Activated naive CD8-positive, alpha-beta T cell treated with anti-CD3 and anti-CD28 coated beads, Interleukin-2, amount 50 U/mL, for 24 hours (primary cell): ENCODE measurements at regions not wholly inside any gene's neighbourhood (a gene's known extent, or its start where the extent isn't known, plus 50 kb on each side); places are given as distances from the start of the nearest gene placed in this dataset.
"Not testable (repeated sequence)": the region's sequence is repeated elsewhere in the genome, so short reads cannot be mapped to it uniquely, and the experiment has no call there.

ENCODE experiments used
- ATAC-seq: fragments of 150-1000 bp; cut with Tn5 transposase; one replicate; pipeline ENCODE4 v1.10.0; 2021
- DNase-seq: peaks from one replicate; pipeline ENCODE4 v3.0.0; 2021
- H3K27ac Mint-ChIP-seq: one replicate; pipeline ENCODE4 v1.8.0; 2021; ENCODE audit warnings: mild to moderate bottlenecking, mixed read lengths
- H3K27me3 Mint-ChIP-seq: one replicate; pipeline ENCODE4 v1.8.0; 2021; ENCODE audit warnings: mixed read lengths
- H3K36me3 Mint-ChIP-seq: one replicate; pipeline ENCODE4 v1.8.0; 2021; ENCODE audit warnings: low read depth, mixed read lengths
- H3K4me1 Mint-ChIP-seq: one replicate; pipeline ENCODE4 v1.8.0; 2021; ENCODE audit warnings: mixed read lengths
- H3K4me3 Mint-ChIP-seq: one replicate; pipeline ENCODE4 v1.8.0; 2021; ENCODE audit warnings: mild to moderate bottlenecking, moderate library complexity, mixed read lengths
- H3K9me3 Mint-ChIP-seq: one replicate; pipeline ENCODE4 v1.8.0; 2021; ENCODE audit warnings: mixed read lengths

DNA sequence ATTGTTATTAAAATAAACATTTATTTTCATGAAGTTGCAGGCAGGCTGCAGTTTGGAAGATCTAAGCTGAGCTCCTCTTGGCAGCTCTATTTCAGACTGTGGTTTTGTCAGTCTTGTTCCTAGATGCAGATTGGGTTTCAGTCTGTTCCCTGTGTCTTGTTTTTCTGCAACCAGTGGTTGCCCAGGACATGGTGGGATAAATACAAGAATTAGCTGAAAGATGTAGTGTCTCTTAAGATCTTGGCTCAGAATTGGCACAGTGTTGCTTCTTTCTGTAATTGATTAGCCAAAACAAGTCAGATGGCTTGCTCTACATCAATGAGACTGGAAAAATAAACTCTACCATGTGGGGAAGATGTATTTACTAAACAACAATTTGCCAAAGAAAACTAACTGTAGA, 283.0 kb upstream of the BOD1L1 start:
- Mint-ChIP-seq H3K4me1 (no peaks in the 10 kb centered on the region), H3K27me3 (peaks cover 4% of the 10 kb centered on the region), H3K36me3 (no peaks in the 10 kb centered on the region), H3K9me3 (peaks cover 4% of the 10 kb centered on the region), H3K4me3 (no peak overlapping the region), H3K27ac (no peak overlapping the region)
- no peak for DNase-seq
- ATAC-seq = no peak

DNA sequence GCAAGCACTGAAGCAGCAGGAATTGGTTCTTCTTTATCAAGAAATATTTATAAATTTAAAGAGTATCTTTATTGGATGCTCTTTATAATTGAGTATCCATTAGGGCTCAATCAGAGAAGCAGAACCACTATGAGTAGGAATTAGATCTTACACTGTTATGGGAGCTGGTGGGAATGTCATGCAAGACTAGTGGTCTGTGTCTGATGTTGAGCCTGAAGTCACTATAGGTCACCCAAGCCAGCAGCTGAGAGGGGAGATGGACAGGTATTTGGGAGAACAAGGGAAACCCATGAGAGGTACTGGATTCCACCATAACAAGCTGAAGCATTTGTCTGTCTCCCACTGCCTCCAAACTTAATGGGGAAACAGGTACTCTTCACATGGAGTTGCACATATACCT, 283.7 kb upstream of the BOD1L1 start:
- Mint-ChIP-seq H3K36me3 (no peaks in the 10 kb centered on the region), H3K27ac (no peak overlapping the region), H3K4me3 (no peak overlapping the region), H3K9me3 (peaks cover 4% of the 10 kb centered on the region), H3K4me1 (no peaks in the 10 kb centered on the region), H3K27me3 (peaks cover 4% of the 10 kb centered on the region)
- ATAC-seq = no peak
- no peak for DNase-seq

- H3K4me3 Mint-ChIP-seq = no peak overlapping the region
- no peaks in the 10 kb centered on the region for H3K4me1 Mint-ChIP-seq
- H3K27me3 Mint-ChIP-seq = peaks cover 4% of the 10 kb centered on the region
- H3K36me3 Mint-ChIP-seq = no peaks in the 10 kb centered on the region
- H3K9me3 Mint-ChIP-seq = peaks cover 4% of the 10 kb centered on the region
- H3K27ac Mint-ChIP-seq = no peak overlapping the region
- ATAC-seq (no peak), DNase-seq (no peak)
Measured at GRCh38 chr4:13912436-13912925, 285.0 kb upstream of the BOD1L1 start.

- no peak for ATAC-seq
- Mint-ChIP-seq H3K27ac (no peak overlapping the region), H3K36me3 (no peaks in the 10 kb centered on the region), H3K9me3 (peaks cover 4% of the 10 kb centered on the region), H3K4me3 (no peak overlapping the region), H3K27me3 (peaks cover 4% of the 10 kb centered on the region), H3K4me1 (no peaks in the 10 kb centered on the region)
- no peak for DNase-seq
Measured at GRCh38 chr4:13912966-13913365, 285.4 kb upstream of the BOD1L1 start.

- DNase-seq = no peak
- Mint-ChIP-seq H3K27me3 (peaks cover 4% of the 10 kb centered on the region), H3K27ac (no peak overlapping the region), H3K4me1 (no peaks in the 10 kb centered on the region), H3K36me3 (no peaks in the 10 kb centered on the region), H3K4me3 (no peak overlapping the region), H3K9me3 (no peaks in the 10 kb centered on the region)
- ATAC-seq = no peak
Measured at GRCh38 chr4:13917015-13917414, 289.5 kb upstream of the BOD1L1 start.

GRCh38 chr4:13918110-13918509, 290.6 kb upstream of the BOD1L1 start:
- no peak overlapping the region for H3K4me3 Mint-ChIP-seq
- H3K27ac Mint-ChIP-seq = no peak overlapping the region
- H3K36me3 Mint-ChIP-seq = no peaks in the 10 kb centered on the region
- H3K9me3 Mint-ChIP-seq = no peaks in the 10 kb centered on the region
- ATAC-seq (no peak), DNase-seq (no peak)
- no peaks in the 10 kb centered on the region for H3K4me1 Mint-ChIP-seq
- H3K27me3 Mint-ChIP-seq = peaks cover 4% of the 10 kb centered on the region

DNA sequence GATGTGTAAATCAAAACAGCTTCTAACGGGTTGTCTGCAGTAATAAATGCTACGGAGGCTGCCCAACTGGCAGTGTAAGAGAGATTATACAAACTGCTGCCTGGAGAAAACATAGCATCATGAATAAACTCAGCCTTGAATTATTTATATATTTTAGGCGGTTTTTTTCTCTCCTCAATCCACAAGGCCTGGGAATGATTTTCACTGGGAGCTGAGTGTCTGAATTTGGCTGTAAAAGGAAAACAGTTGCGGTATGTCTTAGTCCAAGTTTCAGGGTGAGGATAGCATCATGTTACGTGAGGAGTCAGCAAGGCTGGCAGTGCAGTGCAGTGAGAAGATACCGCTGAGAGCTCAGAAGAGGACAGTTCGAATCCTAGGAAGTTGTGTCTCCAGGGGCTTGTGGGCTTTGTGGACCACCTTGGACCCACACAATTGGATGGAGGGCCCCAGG, 291.5 kb upstream of the BOD1L1 start:
- ATAC-seq (no peak), DNase-seq (no peak)
- H3K27ac Mint-ChIP-seq = no peak overlapping the region
- H3K27me3 Mint-ChIP-seq = peaks cover 4% of the 10 kb centered on the region
- no peaks in the 10 kb centered on the region for H3K9me3 Mint-ChIP-seq
- no peaks in the 10 kb centered on the region for H3K4me1 Mint-ChIP-seq
- no peak overlapping the region for H3K4me3 Mint-ChIP-seq
- no peaks in the 10 kb centered on the region for H3K36me3 Mint-ChIP-seq

DNA sequence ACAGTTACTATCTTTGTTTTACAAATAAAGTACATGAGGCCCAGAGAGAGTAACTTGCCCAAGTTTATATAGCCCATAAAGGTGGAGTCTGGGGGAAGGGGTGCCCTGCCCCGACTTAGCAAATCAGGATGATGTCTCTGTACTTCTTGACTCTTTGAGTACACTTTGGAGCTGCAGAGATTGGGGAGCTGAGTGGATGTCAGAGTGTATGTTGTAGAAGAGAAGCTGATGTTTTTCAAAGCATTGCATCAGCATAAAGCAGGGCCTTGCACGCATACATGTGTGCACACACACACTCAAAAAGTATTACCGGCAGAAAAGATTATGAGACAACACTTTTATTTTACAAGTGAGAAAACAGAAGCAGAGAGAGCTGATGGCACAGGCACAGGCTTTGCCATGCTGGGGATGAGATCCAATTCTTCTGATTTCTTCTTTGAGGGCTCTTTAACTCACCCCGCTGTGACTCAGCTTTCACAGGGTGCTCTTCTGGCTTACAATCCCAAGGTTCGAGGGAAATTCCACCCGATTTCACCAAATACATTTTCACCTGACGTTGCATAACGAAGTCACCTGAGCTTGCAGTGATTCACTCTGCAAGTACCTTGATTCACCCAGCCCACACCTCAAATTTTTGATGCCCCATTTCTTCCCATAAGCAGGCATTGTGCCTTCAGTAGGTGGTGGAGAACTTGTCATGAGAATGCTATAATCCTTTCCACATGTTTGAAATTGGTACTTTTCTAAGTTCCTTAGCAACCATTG, 292.8 kb upstream of the BOD1L1 start:
- H3K4me3 Mint-ChIP-seq = no peak overlapping the region
- H3K27me3 Mint-ChIP-seq = peaks cover 2% of the 10 kb centered on the region
- peaks cover 6% of the 10 kb centered on the region for H3K9me3 Mint-ChIP-seq
- H3K36me3 Mint-ChIP-seq = no peaks in the 10 kb centered on the region
- H3K4me1 Mint-ChIP-seq = no peaks in the 10 kb centered on the region
- H3K27ac Mint-ChIP-seq = no peak overlapping the region
- ATAC-seq (no peak), DNase-seq (no peak)

GRCh38 chr4:13920901-13921300, 293.4 kb upstream of the BOD1L1 start:
- ATAC-seq = no peak
- Mint-ChIP-seq H3K4me1 (no peaks in the 10 kb centered on the region), H3K4me3 (no peak overlapping the region)

DNA sequence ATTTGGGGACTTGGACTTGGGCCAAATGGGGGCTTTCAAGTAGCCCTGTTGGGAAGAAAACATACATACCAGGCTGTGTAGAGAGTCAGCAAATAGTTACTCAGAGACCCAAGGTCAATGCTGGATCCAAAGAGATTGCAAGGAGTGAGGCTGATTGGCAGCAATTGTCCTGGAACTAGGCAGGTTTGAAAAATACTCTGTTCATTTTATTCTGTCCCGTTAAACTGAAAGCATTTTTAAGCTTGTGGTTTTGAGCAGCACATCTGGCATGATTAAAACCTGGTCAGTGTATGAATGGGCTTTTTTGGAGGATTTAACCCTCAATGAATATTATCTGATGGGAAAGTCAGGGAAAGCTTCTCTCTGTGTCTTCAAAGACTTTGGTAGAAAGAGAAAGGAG, 294.3 kb upstream of the BOD1L1 start:
- Mint-ChIP-seq H3K4me1 (no peaks in the 10 kb centered on the region), H3K4me3 (no peak overlapping the region), H3K27ac (no peak overlapping the region), H3K27me3 (peaks cover 2% of the 10 kb centered on the region), H3K36me3 (no peaks in the 10 kb centered on the region), H3K9me3 (peaks cover 6% of the 10 kb centered on the region)
- no peak for ATAC-seq
- no peak for DNase-seq

More at GRCh38 chr4:13920901-13921300, 293.4 kb upstream of the BOD1L1 start:
- no peak for DNase-seq
- no peaks in the 10 kb centered on the region for H3K36me3 Mint-ChIP-seq
- H3K9me3 Mint-ChIP-seq = peaks cover 6% of the 10 kb centered on the region
- H3K27me3 Mint-ChIP-seq = peaks cover 2% of the 10 kb centered on the region
- H3K27ac Mint-ChIP-seq = no peak overlapping the region

GRCh38 chr4:13922459-13922858, 294.9 kb upstream of the BOD1L1 start:
- Mint-ChIP-seq H3K36me3 (no peaks in the 10 kb centered on the region), H3K4me1 (no peaks in the 10 kb centered on the region), H3K27ac (no peak overlapping the region), H3K27me3 (peaks cover 2% of the 10 kb centered on the region), H3K4me3 (no peak overlapping the region), H3K9me3 (peaks cover 6% of the 10 kb centered on the region)
- DNase-seq = no peak
- no peak for ATAC-seq

- no peak overlapping the region for H3K4me3 Mint-ChIP-seq
Measured at GRCh38 chr4:13922873-13923645, 295.5 kb upstream of the BOD1L1 start.

GRCh38 chr4:13924900-13925299, 297.4 kb upstream of the BOD1L1 start:
- not testable (repeated sequence) for H3K4me3 Mint-ChIP-seq, H3K27ac Mint-ChIP-seq, DNase-seq, H3K27me3 Mint-ChIP-seq, ATAC-seq, H3K4me1 Mint-ChIP-seq, H3K9me3 Mint-ChIP-seq, H3K36me3 Mint-ChIP-seq

More at GRCh38 chr4:13922873-13923645, 295.5 kb upstream of the BOD1L1 start:
- Mint-ChIP-seq H3K9me3 (peaks cover 6% of the 10 kb centered on the region), H3K4me1 (no peaks in the 10 kb centered on the region), H3K36me3 (no peaks in the 10 kb centered on the region), H3K27ac (no peak overlapping the region), H3K27me3 (peaks cover 2% of the 10 kb centered on the region)
- ATAC-seq (no peak), DNase-seq (no peak)

DNA sequence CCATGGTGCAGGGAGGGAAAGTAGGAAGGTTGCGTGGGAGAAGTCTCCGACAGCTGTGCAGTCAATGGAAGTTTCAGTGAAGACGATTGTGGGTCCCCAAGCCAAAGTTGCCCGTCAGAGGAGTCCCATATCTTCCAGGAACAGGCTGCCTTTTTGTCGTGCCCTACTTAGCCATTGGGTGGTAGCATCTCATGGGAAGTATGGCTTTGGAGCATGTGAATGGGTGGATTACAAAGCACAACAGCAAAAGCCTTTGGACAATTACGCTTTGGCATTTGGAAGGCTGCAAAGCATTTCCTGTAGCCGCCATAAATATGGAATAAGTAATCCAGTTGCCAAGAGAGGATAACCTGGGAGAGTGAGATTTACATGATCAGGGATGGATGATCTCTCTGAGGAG, 300.7 kb upstream of the BOD1L1 start:
- DNase-seq (no peak), ATAC-seq (no peak)

DNA sequence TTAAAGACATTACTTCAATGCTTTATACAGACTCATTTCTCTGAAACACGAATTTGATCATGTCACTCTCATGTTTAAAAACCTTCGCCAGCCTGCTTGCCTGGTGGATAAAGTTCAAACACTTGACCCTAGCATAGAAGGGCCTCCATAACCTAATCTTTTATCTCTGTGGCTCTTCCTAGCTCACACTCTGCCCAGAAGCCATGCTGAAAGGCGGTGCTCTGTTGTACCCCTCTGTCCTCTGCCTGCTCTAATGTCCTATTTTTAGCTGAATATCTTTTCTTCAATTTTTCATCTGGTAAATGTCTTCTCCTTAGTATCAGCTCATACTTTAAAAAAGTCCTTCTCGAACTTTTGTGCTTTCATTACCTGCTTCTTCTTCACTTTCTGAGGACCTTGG, 302.6 kb upstream of the BOD1L1 start:
- H3K36me3 Mint-ChIP-seq = no peaks in the 10 kb centered on the region

More for the DNA sequence above, 300.7 kb upstream of the BOD1L1 start:
- Mint-ChIP-seq H3K4me3 (no peak overlapping the region), H3K9me3 (peaks cover 6% of the 10 kb centered on the region), H3K27ac (no peak overlapping the region), H3K4me1 (no peaks in the 10 kb centered on the region), H3K27me3 (peaks cover 6% of the 10 kb centered on the region), H3K36me3 (no peaks in the 10 kb centered on the region)

More for the DNA sequence above, 302.6 kb upstream of the BOD1L1 start:
- Mint-ChIP-seq H3K27ac (no peak overlapping the region), H3K27me3 (peaks cover 6% of the 10 kb centered on the region), H3K4me3 (no peak overlapping the region), H3K4me1 (no peaks in the 10 kb centered on the region), H3K9me3 (no peaks in the 10 kb centered on the region)
- ATAC-seq = no peak
- no peak for DNase-seq
